Astrocyte of the cerebellum (primary cell): ENCODE measurements at regions not wholly inside any gene's neighbourhood (a gene's known extent, or its start where the extent isn't known, plus 50 kb on each side); places are given as distances from the start of the nearest gene placed in this dataset.
"Not testable (repeated sequence)": the region's sequence is repeated elsewhere in the genome, so short reads cannot be mapped to it uniquely, and the experiment has no call there.

ENCODE experiments used
- DNase-seq: peaks from one replicate; pipeline ENCODE4 v3.0.0-alpha.2; 2011; ENCODE audit warnings: low read depth
- H3K4me3 ChIP-seq: 2 replicates; pipeline ENCODE4 v1.5.1; 2011; ENCODE audit warnings: mild to moderate bottlenecking, low read depth, low read length, moderate library complexity
- in situ Hi-C: cut with HindIII; loops from 2 replicates; pipeline ENCODE4 v1.10.0; 2017; ENCODE audit warnings: low sequenced_read_pairs
- TF ChIP-seq, protein P1 (sequence below): IDR thresholded peaks from 2 replicates; pipeline ENCODE4 v1.5.1; 2012; ENCODE audit warnings: low read length, low read depth, moderate library complexity, mild to moderate bottlenecking; ENCODE audit errors: missing control alignments

DNA sequence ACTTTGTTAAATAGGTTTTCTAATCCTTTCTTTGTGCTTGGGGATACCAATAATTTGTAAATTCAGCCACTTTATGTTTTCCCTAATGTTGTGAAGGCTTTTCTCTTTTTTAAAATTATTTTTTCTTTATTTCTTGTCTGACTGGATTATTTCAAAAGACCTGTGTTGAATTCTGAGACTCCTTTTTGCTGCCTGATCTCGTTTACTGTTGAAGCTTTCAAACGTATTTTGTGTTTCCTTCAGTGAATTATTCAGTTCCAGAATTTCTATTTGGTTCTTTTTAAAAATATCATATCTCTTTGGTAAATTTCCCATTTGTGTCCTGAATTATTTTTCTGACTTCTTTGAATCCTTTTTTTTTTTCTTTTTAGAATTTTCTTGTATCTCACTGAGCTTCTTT is 241.6 kb downstream of the LRIG3 start:
- DNase-seq: no peak
- no peak overlapping the region for H3K4me3 ChIP-seq
- in situ Hi-C loops: no loop called here
- TF ChIP-seq, protein P1, sequence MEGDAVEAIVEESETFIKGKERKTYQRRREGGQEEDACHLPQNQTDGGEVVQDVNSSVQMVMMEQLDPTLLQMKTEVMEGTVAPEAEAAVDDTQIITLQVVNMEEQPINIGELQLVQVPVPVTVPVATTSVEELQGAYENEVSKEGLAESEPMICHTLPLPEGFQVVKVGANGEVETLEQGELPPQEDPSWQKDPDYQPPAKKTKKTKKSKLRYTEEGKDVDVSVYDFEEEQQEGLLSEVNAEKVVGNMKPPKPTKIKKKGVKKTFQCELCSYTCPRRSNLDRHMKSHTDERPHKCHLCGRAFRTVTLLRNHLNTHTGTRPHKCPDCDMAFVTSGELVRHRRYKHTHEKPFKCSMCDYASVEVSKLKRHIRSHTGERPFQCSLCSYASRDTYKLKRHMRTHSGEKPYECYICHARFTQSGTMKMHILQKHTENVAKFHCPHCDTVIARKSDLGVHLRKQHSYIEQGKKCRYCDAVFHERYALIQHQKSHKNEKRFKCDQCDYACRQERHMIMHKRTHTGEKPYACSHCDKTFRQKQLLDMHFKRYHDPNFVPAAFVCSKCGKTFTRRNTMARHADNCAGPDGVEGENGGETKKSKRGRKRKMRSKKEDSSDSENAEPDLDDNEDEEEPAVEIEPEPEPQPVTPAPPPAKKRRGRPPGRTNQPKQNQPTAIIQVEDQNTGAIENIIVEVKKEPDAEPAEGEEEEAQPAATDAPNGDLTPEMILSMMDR: no peak

DNA sequence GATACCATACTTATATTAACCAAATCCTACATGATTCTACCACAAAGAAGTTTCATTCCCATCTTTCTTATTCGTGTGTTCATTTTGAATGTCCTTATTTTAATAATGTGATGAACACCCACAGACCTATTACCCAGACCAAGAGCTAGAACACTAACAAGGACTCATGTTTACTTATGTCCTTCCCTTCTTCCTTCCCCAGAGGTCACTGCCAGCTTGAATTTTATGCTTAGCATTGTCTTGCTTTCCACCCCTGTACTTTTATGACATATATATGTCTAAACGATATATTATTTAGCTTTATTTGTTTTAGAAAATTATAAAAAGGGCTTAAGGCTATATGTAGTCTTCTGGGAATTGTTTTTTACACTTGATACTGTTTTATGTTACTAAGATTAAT is 238.6 kb downstream of the LRIG3 start:
- TF ChIP-seq, protein P1: no peak
- no peak overlapping the region for H3K4me3 ChIP-seq
- in situ Hi-C loops: no loop called here

DNA sequence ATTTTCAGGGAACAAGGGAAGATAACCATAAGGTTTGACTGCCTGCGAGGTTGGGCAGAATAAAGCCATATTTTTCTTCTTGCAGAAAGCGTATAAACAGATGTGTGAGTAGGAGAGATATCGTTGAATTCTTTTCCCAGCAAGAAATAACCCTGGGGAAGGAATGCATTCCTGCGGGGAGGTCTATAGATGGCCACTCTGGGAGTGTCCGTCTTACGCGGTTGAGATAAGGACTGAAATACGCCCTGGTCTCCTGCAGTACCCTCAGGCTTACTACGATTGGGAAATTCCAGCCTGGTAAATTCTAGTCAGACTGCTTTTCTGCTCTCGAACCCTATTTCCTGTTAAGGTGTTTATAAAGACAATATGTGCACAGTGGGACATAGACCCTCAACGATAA is 225.0 kb downstream of the LRIG3 start:
- in situ Hi-C loops: no loop called here

More for the DNA sequence above, 238.6 kb downstream of the LRIG3 start:
- DNase-seq: no peak

DNA sequence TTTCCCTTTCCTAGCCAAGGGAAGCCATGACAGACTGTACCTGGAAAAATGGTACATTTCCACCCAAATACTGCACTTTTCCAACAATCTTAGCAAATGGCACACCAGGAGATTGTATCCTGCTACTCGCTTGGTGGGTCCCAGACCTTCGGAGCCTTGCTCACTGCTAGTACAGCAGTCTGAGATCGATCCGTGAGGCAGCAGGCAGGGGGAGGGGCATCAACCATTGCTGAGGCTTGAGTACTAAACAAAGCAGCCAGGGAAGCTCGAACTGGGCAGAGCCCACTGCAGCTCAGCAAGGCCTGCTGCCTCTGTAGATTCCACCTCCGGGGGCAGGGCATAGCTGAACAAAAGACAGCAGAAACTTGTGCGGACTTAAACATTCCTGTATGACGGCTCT is 218.8 kb downstream of the LRIG3 start:
- H3K4me3 ChIP-seq: no peak overlapping the region
- in situ Hi-C loops: no loop called here
- TF ChIP-seq, protein P1: no peak
- no peak for DNase-seq

More for the DNA sequence above, 225.0 kb downstream of the LRIG3 start:
- no peak overlapping the region for H3K4me3 ChIP-seq
- DNase-seq: no peak
- TF ChIP-seq, protein P1: no peak

DNA sequence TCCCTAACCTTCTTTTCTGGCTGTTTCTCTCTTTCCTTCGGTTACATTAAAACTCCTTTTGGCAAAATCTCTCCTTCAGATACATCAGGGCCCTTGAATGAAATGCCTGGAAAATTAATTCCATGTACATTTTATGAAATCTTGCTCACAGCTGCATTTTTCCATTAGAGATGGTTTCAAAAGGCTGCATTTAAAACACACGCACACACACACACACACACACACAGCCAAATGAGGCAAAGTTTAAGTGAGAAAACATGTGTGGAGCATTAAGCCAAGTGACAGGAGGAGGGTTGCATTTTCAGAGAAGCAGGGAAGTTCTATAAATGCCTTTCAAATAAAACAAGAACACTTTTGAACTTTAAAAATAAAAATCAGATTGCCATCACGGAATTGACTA is 216.4 kb downstream of the LRIG3 start:
- H3K4me3 ChIP-seq: no peak overlapping the region
- peak; percentile 1 for DNase-seq
- in situ Hi-C loops: no loop called here
- TF ChIP-seq, protein P1: no peak

DNA sequence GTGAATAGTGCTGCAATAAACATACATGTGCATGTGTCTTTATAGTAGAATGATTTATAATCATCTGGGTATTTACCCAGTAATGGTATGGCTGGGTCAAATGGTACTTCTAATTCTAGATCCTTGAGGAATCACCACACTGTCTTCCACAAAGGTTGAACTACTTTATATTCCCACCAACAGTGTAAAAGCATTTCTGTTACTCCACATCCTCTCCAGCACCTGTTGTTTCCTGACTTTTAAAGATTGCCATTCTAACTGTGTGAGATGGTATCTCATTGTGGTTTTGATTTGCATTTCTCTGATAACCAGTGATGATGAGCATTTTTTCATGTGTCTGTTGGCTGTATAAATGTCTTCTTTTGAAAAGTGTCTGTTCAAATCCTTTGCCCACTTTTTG is 215.5 kb downstream of the LRIG3 start:
- H3K4me3 ChIP-seq, DNase-seq, in situ Hi-C loops: not testable (repeated sequence)

DNA sequence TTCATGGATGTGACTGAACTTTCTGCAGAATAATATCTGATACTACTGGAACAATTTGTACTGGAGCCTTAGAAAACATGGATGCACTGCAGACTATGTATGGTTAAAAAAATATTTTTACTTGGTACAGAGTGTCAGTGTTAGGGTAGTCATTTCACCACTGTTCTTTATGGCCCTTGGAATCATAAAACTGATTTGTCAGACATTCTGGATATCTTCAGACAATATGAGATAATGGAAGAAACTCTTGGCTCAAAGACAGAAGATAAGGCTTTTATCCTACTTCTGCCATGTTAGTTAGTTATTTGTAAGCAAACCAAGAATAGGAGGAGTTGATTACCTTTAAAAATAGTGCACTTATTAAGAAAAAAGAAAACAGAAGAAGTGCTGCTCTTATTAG is 209.4 kb downstream of the LRIG3 start:
- in situ Hi-C loops: loop anchor here (10.0 kb wide), 1 partner anchor 64 kb away; no protein-coding TSS in a partner anchor
- TF ChIP-seq, protein P1: no peak
- DNase-seq: no peak
- no peak overlapping the region for H3K4me3 ChIP-seq
